ENCODE measurements at regions not wholly inside any gene's neighbourhood (a gene's known extent, or its start where the extent isn't known, plus 50 kb on each side); places are given as distances from the start of the nearest gene placed in this dataset.

DNA sequence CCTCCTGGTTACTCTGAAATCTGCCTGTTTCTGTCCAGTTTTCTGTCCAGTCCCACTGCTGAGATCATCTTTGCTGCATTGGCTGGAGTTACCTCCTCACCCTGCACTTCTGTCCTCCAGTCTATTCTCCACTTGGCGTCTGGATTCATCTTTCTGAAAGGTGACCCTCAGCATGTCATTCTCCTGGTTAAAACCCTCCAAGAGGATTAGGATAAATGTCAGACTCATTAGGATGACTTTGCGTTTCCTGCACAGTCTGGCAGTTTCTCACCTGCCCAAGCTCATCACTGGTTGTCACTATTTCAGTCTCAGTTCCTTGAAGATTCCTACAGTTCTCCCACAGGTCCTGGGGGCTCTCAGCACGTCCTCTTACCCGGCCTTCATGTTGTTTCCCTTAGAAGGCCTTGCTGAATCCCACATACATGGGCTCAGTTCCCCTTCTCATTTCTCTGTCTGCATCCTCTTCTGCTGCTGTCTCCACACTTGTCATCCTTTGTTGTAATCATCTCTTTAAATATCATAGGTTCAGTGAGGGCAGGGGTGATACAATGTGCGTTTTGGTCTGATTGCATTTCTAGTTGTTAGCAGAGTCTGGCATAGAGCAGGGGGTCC is 374.8 kb downstream of the QKI start:
- TF ChIP-seq, protein P1, sequence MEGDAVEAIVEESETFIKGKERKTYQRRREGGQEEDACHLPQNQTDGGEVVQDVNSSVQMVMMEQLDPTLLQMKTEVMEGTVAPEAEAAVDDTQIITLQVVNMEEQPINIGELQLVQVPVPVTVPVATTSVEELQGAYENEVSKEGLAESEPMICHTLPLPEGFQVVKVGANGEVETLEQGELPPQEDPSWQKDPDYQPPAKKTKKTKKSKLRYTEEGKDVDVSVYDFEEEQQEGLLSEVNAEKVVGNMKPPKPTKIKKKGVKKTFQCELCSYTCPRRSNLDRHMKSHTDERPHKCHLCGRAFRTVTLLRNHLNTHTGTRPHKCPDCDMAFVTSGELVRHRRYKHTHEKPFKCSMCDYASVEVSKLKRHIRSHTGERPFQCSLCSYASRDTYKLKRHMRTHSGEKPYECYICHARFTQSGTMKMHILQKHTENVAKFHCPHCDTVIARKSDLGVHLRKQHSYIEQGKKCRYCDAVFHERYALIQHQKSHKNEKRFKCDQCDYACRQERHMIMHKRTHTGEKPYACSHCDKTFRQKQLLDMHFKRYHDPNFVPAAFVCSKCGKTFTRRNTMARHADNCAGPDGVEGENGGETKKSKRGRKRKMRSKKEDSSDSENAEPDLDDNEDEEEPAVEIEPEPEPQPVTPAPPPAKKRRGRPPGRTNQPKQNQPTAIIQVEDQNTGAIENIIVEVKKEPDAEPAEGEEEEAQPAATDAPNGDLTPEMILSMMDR (IDR thresholded peaks at IDR 0.05; ENCODE audit: insufficient read depth, missing control alignments), result no peak
- FAIRE-seq (no peak), DNase-seq (ENCODE audit: insufficient read length, low spot score) (no peak)

DNA sequence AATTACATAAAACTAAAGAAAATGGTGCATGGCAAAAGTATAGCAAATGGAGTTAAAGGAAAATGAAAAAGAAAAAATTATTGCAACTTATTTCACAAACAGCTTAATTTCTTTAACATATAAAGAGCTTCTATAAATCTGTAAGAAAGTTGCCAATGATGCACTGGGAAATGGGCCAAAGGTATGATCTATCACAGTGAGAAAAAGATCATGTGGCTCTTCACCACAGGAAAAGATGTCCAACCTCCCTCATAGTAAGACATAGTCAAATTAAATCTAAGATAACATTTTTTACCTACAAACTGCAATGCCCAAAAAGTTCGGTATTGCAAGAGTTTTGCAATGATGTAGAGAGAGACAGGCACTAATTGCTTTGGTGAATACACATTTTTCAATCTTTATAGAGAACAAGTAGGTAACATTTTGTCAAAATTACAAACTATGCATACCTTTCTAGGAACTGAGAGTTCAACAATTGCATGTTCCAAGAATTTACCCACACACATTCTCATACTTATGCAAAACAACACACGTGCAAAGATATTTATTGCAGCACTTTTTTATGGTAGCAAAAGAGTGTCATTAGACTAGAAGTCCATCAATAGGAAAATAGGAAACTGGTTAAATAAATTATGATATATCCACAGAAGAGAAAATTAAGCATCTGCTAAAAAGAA is 372.6 kb downstream of the QKI start:
- TF ChIP-seq, protein P1 (IDR thresholded peaks at IDR 0.05; ENCODE audit: insufficient read depth, missing control alignments), result no peak
- FAIRE-seq (no peak), DNase-seq (ENCODE audit: insufficient read length, low spot score) (no peak)

DNA sequence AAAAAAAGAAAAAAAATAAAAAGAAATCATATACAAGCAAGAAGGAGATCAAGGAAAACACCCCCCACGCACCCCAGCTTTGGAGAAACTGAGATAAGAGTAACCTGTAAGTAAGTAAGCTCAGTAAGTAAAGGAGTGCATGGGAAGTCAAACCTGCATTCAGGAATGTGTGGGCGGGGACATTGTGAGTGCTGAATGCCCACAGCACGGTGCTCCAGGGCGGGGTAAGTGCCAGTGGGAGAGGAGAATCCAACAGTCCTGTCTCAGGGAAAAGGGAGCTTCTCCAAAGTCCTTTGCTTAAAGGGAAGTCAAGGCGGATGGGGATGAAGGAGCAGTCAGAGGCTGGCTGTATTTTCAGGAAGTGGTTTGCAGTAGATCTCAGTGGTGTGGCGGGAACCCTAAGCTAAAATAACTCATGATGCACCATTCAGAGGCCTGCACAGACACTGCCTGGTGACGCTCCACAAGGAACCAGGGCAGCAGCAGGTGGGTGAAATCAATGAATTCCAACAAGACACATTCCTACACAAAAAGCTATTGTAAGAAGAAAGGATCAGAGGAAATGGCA is 368.0 kb downstream of the QKI start:
- no peak for FAIRE-seq
- DNase-seq (ENCODE audit: insufficient read length, low spot score), result no peak
- TF ChIP-seq, protein P1 (IDR thresholded peaks at IDR 0.05; ENCODE audit: insufficient read depth, missing control alignments), result no peak

DNA sequence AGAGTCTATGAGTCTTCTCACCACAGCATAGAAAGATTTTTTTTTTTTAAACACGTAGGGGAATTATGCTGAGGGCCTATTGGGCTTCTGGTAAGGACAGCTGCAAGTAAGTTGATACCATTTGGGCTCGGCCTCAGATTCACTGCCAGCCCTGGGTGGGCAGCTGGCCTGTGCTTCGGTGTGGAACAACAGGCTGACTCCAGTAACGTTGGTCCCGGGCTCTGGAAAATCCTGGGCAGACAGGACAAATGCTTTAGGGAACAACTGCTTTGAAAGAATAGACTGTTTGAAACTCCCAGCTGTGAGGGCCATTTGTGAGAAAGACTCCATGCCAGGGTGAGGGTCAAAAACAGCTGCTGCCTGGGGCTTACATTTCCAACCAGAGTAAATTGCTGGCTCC is 366.5 kb downstream of the QKI start:
- FAIRE-seq (no peak), DNase-seq (ENCODE audit: insufficient read length, low spot score) (no peak)
- TF ChIP-seq, protein P1 (IDR thresholded peaks at IDR 0.05; ENCODE audit: insufficient read depth, missing control alignments), result no peak

DNA sequence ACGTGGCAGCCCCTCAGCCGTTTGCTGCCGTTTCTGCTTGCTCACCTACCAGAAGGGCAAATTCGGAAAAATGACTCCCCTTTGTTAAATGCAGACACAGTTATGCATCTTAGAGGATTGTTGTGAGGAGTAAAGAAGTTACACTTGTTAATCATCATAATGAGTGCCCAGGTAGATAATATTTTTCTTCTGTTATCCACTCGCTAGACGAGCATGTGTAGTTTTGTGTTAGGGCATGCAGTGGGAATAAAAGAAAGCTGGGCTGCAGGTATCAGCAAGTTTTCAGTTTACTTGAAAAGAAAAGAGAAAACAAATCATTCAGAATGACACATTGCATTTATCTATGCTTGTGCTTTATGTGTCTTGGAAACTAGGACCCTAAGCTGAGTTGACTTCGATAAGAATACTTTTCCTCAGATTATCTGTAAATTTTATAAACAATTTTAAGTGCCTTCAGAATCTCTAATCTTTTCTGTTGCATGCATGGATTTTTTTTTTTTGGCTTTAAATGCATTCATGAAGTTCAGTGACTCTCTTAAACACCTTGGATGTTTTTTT is 365.3 kb downstream of the QKI start:
- FAIRE-seq, result no peak
- TF ChIP-seq, protein P1 (IDR thresholded peaks at IDR 0.05; ENCODE audit: insufficient read depth, missing control alignments), result no peak
- no peak for DNase-seq (ENCODE audit: insufficient read length, low spot score)

DNA sequence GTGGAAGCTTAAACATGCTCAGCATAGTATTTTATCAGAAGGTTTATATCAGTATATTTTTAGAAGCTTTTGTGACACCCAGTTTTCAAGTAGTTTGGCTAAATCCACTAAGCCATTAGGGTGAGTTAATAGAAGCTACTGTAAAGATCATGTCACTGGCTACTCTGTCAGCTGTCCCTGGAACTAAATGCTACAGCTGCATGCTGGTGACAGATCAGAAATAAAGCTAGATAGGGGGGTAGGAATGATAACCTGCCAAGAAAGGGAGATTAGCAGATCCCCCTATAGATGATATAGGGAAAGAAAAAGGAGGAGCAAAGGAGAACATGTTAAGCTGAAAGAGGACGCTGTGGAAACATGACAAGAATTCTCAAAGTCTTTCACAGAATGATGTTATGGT is 363.2 kb downstream of the QKI start:
- DNase-seq (ENCODE audit: insufficient read length, low spot score) (no peak), FAIRE-seq (no peak)
- TF ChIP-seq, protein P1 (IDR thresholded peaks at IDR 0.05; ENCODE audit: insufficient read depth, missing control alignments), result no peak
